Liver (tissue), 8 donors: ENCODE measurements at regions not wholly inside any gene's neighbourhood (a gene's known extent, or its start where the extent isn't known, plus 50 kb on each side); places are given as distances from the start of the nearest gene placed in this dataset.
"Not testable (repeated sequence)": the region's sequence is repeated elsewhere in the genome, so short reads cannot be mapped to it uniquely, and the experiment has no call there.

Source experiments
- DNase-seq: peaks from one replicate; pipeline ENCODE4 v3.0.0-alpha.2; 2017; ENCODE audit warnings: low spot score
- H3K27ac ChIP-seq, 2 donors: one replicate each; pipeline ENCODE4 v1.7.0; 2013; ENCODE audit warnings: inconsistent platforms in 2 of 2, low read length in 2 of 2, control low read depth in 1 of 2, low read depth in 1 of 2, mild to moderate bottlenecking in 1 of 2
- H3K27me3 ChIP-seq, 4 donors: one replicate each; pipeline versions ENCODE4 v1.6.1 to v1.7.0; 2013; ENCODE audit warnings: low read length in 3 of 4, inconsistent platforms in 1 of 4, mild to moderate bottlenecking in 1 of 4, moderate library complexity in 1 of 4; ENCODE audit not compliant: control insufficient read depth in 4 of 4, insufficient read depth in 4 of 4
- H3K36me3 ChIP-seq, 4 donors: one replicate each; pipeline versions ENCODE4 v1.6.1 to v1.7.0; 2013; ENCODE audit warnings: low read length in 3 of 4, mild to moderate bottlenecking in 3 of 4, low read depth in 1 of 4, moderate library complexity in 1 of 4; ENCODE audit not compliant: control insufficient read depth in 4 of 4, insufficient read depth in 3 of 4
- H3K4me1 ChIP-seq, 4 donors: one replicate each; pipeline versions ENCODE4 v1.6.1 to v1.7.0; 2013; ENCODE audit warnings: low read length in 3 of 4, mild to moderate bottlenecking in 3 of 4, moderate library complexity in 1 of 4; ENCODE audit not compliant: control insufficient read depth in 4 of 4, insufficient read depth in 4 of 4
- H3K4me3 ChIP-seq, 3 donors: one replicate each; pipeline versions ENCODE4 v1.6.1 to v1.7.0; 2013; ENCODE audit warnings: low read length in 3 of 3, control low read depth in 1 of 3, low read depth in 1 of 3, mild to moderate bottlenecking in 1 of 3
- H3K9ac ChIP-seq, 2 donors: one replicate each; pipeline ENCODE4 v1.7.0; 2013; ENCODE audit warnings: low read length in 2 of 2, mild to moderate bottlenecking in 2 of 2, moderate library complexity in 2 of 2, control low read depth in 1 of 2, low read depth in 1 of 2
- H3K9me3 ChIP-seq, 4 donors: one replicate each; pipeline versions ENCODE4 v1.6.1 to v1.7.0; 2013; ENCODE audit warnings: low read length in 3 of 4; ENCODE audit not compliant: control insufficient read depth in 4 of 4
- ATF3 ChIP-seq: IDR thresholded peaks from 2 replicates; pipeline ENCODE4 v1.6.1; 2016; ENCODE audit warnings: antibody characterized with exemption
- EGR1 ChIP-seq, 2 donors: IDR thresholded peaks; 2 replicates each; pipeline ENCODE4 v1.6.1; 2016 to 2018; ENCODE audit warnings: antibody characterized with exemption in 2 of 2, low read depth in 2 of 2
- FOXA1 ChIP-seq: IDR thresholded peaks from 2 replicates; pipeline ENCODE4 v1.6.1; 2016; ENCODE audit warnings: antibody characterized with exemption
- GABPA ChIP-seq, 2 donors: IDR thresholded peaks in 1 of 2; conservative IDR thresholded peaks in 1 of 2; 2 replicates each; pipeline ENCODE4 v1.6.1; 2016; ENCODE audit warnings: antibody characterized with exemption in 2 of 2, mild to moderate bottlenecking in 1 of 2, moderate library complexity in 1 of 2
- HNF4G ChIP-seq: IDR thresholded peaks from 2 replicates; pipeline ENCODE4 v1.6.1; 2016; ENCODE audit warnings: antibody characterized with exemption
- MAX ChIP-seq: IDR thresholded peaks from 2 replicates; pipeline ENCODE4 v1.6.1; 2016; ENCODE audit warnings: antibody characterized with exemption
- NR2F2 ChIP-seq: IDR thresholded peaks from 2 replicates; pipeline ENCODE4 v1.6.1; 2016; ENCODE audit warnings: antibody characterized with exemption
- RAD21 ChIP-seq, 2 donors: IDR thresholded peaks; 2 replicates each; pipeline ENCODE4 v1.6.1; 2016; ENCODE audit warnings: antibody characterized with exemption in 2 of 2, mild to moderate bottlenecking in 2 of 2
- RXRA ChIP-seq, 2 donors: IDR thresholded peaks; 2 replicates each; pipeline ENCODE4 v1.6.1; 2017 to 2018; ENCODE audit warnings: antibody characterized with exemption in 2 of 2, mild to moderate bottlenecking in 1 of 2
- SP1 ChIP-seq: IDR thresholded peaks from 2 replicates; pipeline ENCODE4 v1.6.1; 2018; ENCODE audit warnings: antibody characterized with exemption, mild to moderate bottlenecking
- YY1 ChIP-seq: IDR thresholded peaks from 2 replicates; pipeline ENCODE4 v1.6.1; 2016; ENCODE audit warnings: antibody characterized with exemption, mild to moderate bottlenecking
- WGBS: extraction: QIAGEN DNeasy Blood & Tissue Kit; methylation state at CpG from one replicate; pipeline ENCODE4 v1.1.7; 2013; 5-methylcytosine and 5-hydroxymethylcytosine counted together
- TF ChIP-seq, protein P1 (sequence below): fragments of 150-350 bp; IDR thresholded peaks from 2 replicates; pipeline ENCODE4 v1.5.1; 2017; ENCODE audit warnings: improper control_type of control experiment, low read depth, low read length; ENCODE audit not compliant: missing input control
- donor health status: healthy.
- donor health status: healthy.
- donor health status: healthy.
- donor health status: healthy.
- donor health status: healthy.

- WGBS, result 67% methylated on average over 4 of the region's 4 CpGs
- Histone ChIP-seq H3K36me3 (no peaks in the 10 kb centered on the region), H3K9me3 (no peaks in the 10 kb centered on the region), H3K27ac (no peak overlapping the region), H3K4me3 (no peak overlapping the region), H3K27me3 (no peaks in the 10 kb centered on the region), H3K9ac (no peak overlapping the region), H3K4me1 (no peaks in the 10 kb centered on the region)
- TF ChIP-seq NR2F2 (no peak), MAX (no peak)
- TF ChIP-seq, protein P1, sequence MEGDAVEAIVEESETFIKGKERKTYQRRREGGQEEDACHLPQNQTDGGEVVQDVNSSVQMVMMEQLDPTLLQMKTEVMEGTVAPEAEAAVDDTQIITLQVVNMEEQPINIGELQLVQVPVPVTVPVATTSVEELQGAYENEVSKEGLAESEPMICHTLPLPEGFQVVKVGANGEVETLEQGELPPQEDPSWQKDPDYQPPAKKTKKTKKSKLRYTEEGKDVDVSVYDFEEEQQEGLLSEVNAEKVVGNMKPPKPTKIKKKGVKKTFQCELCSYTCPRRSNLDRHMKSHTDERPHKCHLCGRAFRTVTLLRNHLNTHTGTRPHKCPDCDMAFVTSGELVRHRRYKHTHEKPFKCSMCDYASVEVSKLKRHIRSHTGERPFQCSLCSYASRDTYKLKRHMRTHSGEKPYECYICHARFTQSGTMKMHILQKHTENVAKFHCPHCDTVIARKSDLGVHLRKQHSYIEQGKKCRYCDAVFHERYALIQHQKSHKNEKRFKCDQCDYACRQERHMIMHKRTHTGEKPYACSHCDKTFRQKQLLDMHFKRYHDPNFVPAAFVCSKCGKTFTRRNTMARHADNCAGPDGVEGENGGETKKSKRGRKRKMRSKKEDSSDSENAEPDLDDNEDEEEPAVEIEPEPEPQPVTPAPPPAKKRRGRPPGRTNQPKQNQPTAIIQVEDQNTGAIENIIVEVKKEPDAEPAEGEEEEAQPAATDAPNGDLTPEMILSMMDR, result no peak
- DNase-seq, result no peak
Measured at GRCh38 chr7:9071160-9071762, 637.9 kb downstream of the NXPH1 start.

GRCh38 chr7:9075774-9076173 is 642.4 kb downstream of the NXPH1 start:
- not testable (repeated sequence) for H3K9ac ChIP-seq, H3K4me1 ChIP-seq, H3K36me3 ChIP-seq, H3K27me3 ChIP-seq, H3K9me3 ChIP-seq, H3K4me3 ChIP-seq, DNase-seq, H3K27ac ChIP-seq
- 43% methylated on average over 1 of the region's 1 CpG for WGBS

DNA sequence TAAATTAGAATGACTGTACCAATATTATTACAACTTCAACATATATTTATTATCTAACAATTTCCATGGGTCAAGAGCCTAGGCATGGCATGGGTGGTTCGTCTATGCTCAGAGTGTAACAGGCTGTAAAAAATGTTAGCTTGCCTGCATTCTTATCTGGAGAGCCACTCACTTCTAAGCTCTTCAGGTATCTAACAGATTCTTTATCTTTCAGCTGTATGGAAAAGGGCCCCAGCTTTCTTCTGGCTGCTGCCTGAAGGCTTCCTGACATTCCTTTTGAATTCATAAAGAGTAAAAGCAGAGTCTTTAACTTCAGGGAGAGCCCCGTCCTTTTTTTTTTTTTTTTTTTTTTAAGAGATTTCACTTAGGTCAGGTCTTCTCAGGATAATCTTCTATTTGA is 648.8 kb downstream of the NXPH1 start:
- no peak for TF ChIP-seq EGR1 (IDR thresholded peaks at IDR 0.05; ENCODE audit: low read depth in 2 of 2)
- no peak for TF ChIP-seq ATF3
- no peak for TF ChIP-seq RAD21 (IDR thresholded peaks at IDR 0.05)
- TF ChIP-seq FOXA1, result no peak
- TF ChIP-seq NR2F2, result no peak
- no peak for TF ChIP-seq YY1
- no peak for TF ChIP-seq SP1
- TF ChIP-seq GABPA (IDR thresholded peaks at IDR 0.05 in 1 of 2, conservative IDR thresholded peaks at IDR 0.05 in 1 of 2), result no peak
- TF ChIP-seq HNF4G, result no peak
- no peak for TF ChIP-seq RXRA (IDR thresholded peaks at IDR 0.05)
- TF ChIP-seq MAX, result no peak
- TF ChIP-seq, protein P1, result no peak
- 23% methylated on average over 2 of the region's 2 CpGs for WGBS
- H3K27ac ChIP-seq, result no peak overlapping the region
- no peak overlapping the region for H3K4me3 ChIP-seq
- no peak overlapping the region for H3K9ac ChIP-seq
- DNase-seq, result no peak
- H3K36me3 ChIP-seq, result no peaks in the 10 kb centered on the region
- no peaks in the 10 kb centered on the region for H3K4me1 ChIP-seq
- peaks cover 0 to 2% (median 0%) of the 10 kb centered on the region in 4 donors for H3K9me3 ChIP-seq
- H3K27me3 ChIP-seq, result no peaks in the 10 kb centered on the region
